PC-3 (cell line): ENCODE measurements at regions not wholly inside any gene's neighbourhood (a gene's known extent, or its start where the extent isn't known, plus 50 kb on each side); places are given as distances from the start of the nearest gene placed in this dataset.

Experiments used
- CTCF ChIP-seq: fragments of 300-600 bp; sonication (generic); conservative IDR thresholded peaks from 2 replicates; pipeline ENCODE4 v1.5.1; 2017; ENCODE audit warnings: antibody characterized with exemption, low read depth, mild to moderate bottlenecking, low read length
- EZH2phosphoT487 ChIP-seq: fragments of 300-600 bp; sonication (generic); IDR thresholded peaks from 2 replicates; pipeline ENCODE4 v1.6.1; 2018; ENCODE audit warnings: mild to moderate bottlenecking, antibody characterized with exemption, low read length, borderline replicate concordance

DNA sequence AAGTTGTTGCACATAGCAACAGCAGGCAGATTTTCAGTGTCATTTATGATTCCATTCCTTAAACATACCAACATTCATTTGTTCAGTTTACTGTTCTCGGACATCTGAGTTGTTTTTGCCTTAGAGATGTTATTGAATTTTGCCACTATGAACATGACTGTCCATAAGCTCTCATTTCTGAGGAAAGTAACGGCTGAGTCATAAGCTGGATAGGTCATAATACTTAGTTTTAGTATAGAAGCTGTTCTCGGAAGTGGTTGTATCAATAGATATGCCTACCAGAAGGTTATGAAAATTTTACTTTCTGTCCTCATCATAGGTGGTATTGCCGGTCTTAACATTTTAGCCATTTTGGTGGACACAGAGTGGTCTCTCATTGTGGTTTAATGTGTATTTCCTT is 157.1 kb upstream of the CLNK start:
- no peak for TF ChIP-seq CTCF
- TF ChIP-seq EZH2phosphoT487 = no peak
